ENCODE measurements at regions not wholly inside any gene's neighbourhood (a gene's known extent, or its start where the extent isn't known, plus 50 kb on each side); places are given as distances from the start of the nearest gene placed in this dataset.

- TF ChIP-seq CTCF (IDR thresholded peaks at IDR 0.05) (no peak), POLR2A (IDR thresholded peaks at IDR 0.05; ENCODE audit: low read depth) (no peak), EP300 (IDR thresholded peaks at IDR 0.05) (no peak)
Observed at GRCh38 chr1:63051356-63051755, 267.4 kb downstream of the ATG4C start.
